KMS-11 (cell line): ENCODE measurements at regions not wholly inside any gene's neighbourhood (a gene's known extent, or its start where the extent isn't known, plus 50 kb on each side); places are given as distances from the start of the nearest gene placed in this dataset.
"Not testable (repeated sequence)": the region's sequence is repeated elsewhere in the genome, so short reads cannot be mapped to it uniquely, and the experiment has no call there.

Experiments used
- H2AFZ ChIP-seq: fragments of 200-600 bp; sonication (generic); 2 replicates; pipeline ENCODE4 v1.6.1; 2016; ENCODE audit warnings: antibody characterized with exemption, mixed run types, low read depth
- H3K27ac ChIP-seq: fragments of 200-600 bp; sonication (generic); 2 replicates; pipeline ENCODE4 v1.6.1; 2016; ENCODE audit warnings: mild to moderate bottlenecking, mixed run types
- H3K27me3 ChIP-seq: fragments of 200-600 bp; sonication (generic); 2 replicates; pipeline ENCODE4 v1.6.1; 2017; ENCODE audit warnings: mild to moderate bottlenecking, low read depth, mixed run types, moderate library complexity; ENCODE audit not compliant: insufficient read depth
- H3K36me3 ChIP-seq: fragments of 200-600 bp; sonication (generic); 2 replicates; pipeline ENCODE4 v1.6.1; 2017; ENCODE audit warnings: mild to moderate bottlenecking, mixed run types; ENCODE audit not compliant: insufficient read depth
- H3K4me1 ChIP-seq: fragments of 200-600 bp; sonication (generic); 2 replicates; pipeline ENCODE4 v1.6.1; 2016; ENCODE audit warnings: mild to moderate bottlenecking, low read depth, mixed run types; ENCODE audit not compliant: poor library complexity, severe bottlenecking
- H3K4me2 ChIP-seq: fragments of 200-600 bp; sonication (generic); 2 replicates; pipeline ENCODE4 v1.7.0; 2016; ENCODE audit warnings: mild to moderate bottlenecking, mixed run types
- H3K4me3 ChIP-seq: fragments of 200-600 bp; sonication (generic); IDR thresholded peaks from 2 replicates; pipeline ENCODE4 v1.6.1; 2017; ENCODE audit warnings: low read depth, low read length, mixed read lengths; ENCODE audit not compliant: insufficient read depth
- H3K79me2 ChIP-seq: fragments of 200-600 bp; sonication (generic); 2 replicates; pipeline ENCODE4 v1.6.1; 2016; ENCODE audit warnings: low read depth, mixed run types; ENCODE audit not compliant: insufficient read depth
- H3K9ac ChIP-seq: fragments of 200-600 bp; sonication (generic); 2 replicates; pipeline ENCODE4 v1.6.1; 2016; ENCODE audit warnings: mild to moderate bottlenecking, mixed run types
- H4K20me1 ChIP-seq: fragments of 200-600 bp; sonication (generic); 2 replicates; pipeline ENCODE4 v1.6.1; 2016; ENCODE audit warnings: mild to moderate bottlenecking, mixed run types; ENCODE audit not compliant: insufficient read depth
- CTCF ChIP-seq: fragments of 200-600 bp; sonication (generic); conservative IDR thresholded peaks from 2 replicates; pipeline ENCODE4 v1.6.1; 2017; ENCODE audit warnings: low read depth, mild to moderate bottlenecking, antibody characterized with exemption, low read length, moderate library complexity, mixed read lengths

- no peak for TF ChIP-seq CTCF
- no peak overlapping the region for H3K4me2 ChIP-seq
- no peaks in the 10 kb centered on the region for H3K79me2 ChIP-seq
- H3K36me3 ChIP-seq, result no peaks in the 10 kb centered on the region
- H3K9ac ChIP-seq, result no peak overlapping the region
- no peak overlapping the region for H3K4me3 ChIP-seq
- H3K27ac ChIP-seq, result no peak overlapping the region
- H2AFZ ChIP-seq, result no peak overlapping the region
- H4K20me1 ChIP-seq, result no peaks in the 10 kb centered on the region
- H3K27me3 ChIP-seq, result no peaks in the 10 kb centered on the region
- H3K4me1 ChIP-seq, result no peaks in the 10 kb centered on the region
Measured at GRCh38 chr12:97876780-97877179, 414.2 kb downstream of the RMST start.

GRCh38 chr12:97877404-97877803 lies 414.8 kb downstream of the RMST start:
- no peak overlapping the region for H3K4me3 ChIP-seq

GRCh38 chr12:97886511-97887176 lies 424.0 kb downstream of the RMST start:
- no peaks in the 10 kb centered on the region for H3K79me2 ChIP-seq
- H3K4me2 ChIP-seq, result no peak overlapping the region
- H3K9ac ChIP-seq, result no peak overlapping the region
- TF ChIP-seq CTCF, result no peak
- H3K36me3 ChIP-seq, result no peaks in the 10 kb centered on the region
- H2AFZ ChIP-seq, result no peak overlapping the region
- no peak overlapping the region for H3K4me3 ChIP-seq
- no peak overlapping the region for H3K27ac ChIP-seq
- no peaks in the 10 kb centered on the region for H3K4me1 ChIP-seq
- no peaks in the 10 kb centered on the region for H3K27me3 ChIP-seq
- H4K20me1 ChIP-seq, result no peaks in the 10 kb centered on the region

More at GRCh38 chr12:97877404-97877803, 414.8 kb downstream of the RMST start:
- Histone ChIP-seq H3K79me2 (no peaks in the 10 kb centered on the region), H3K36me3 (no peaks in the 10 kb centered on the region), H3K9ac (no peak overlapping the region), H2AFZ (no peak overlapping the region), H3K27me3 (no peaks in the 10 kb centered on the region), H3K27ac (no peak overlapping the region), H3K4me2 (no peak overlapping the region), H4K20me1 (no peaks in the 10 kb centered on the region), H3K4me1 (no peaks in the 10 kb centered on the region)
- no peak for TF ChIP-seq CTCF

GRCh38 chr12:97897881-97898280 lies 435.3 kb downstream of the RMST start:
- H3K9ac ChIP-seq, H3K27ac ChIP-seq, H3K79me2 ChIP-seq, H3K4me1 ChIP-seq, H3K27me3 ChIP-seq, H3K36me3 ChIP-seq, H2AFZ ChIP-seq, H3K4me2 ChIP-seq, H4K20me1 ChIP-seq, H3K4me3 ChIP-seq: not testable (repeated sequence)

GRCh38 chr12:97899529-97899928 lies 436.9 kb downstream of the RMST start:
- Histone ChIP-seq H3K4me2 (no peak overlapping the region), H3K4me1 (no peaks in the 10 kb centered on the region), H3K27ac (no peak overlapping the region), H4K20me1 (no peaks in the 10 kb centered on the region), H2AFZ (no peak overlapping the region), H3K79me2 (no peaks in the 10 kb centered on the region), H3K36me3 (no peaks in the 10 kb centered on the region), H3K27me3 (no peaks in the 10 kb centered on the region), H3K4me3 (no peak overlapping the region), H3K9ac (no peak overlapping the region)
- TF ChIP-seq CTCF, result no peak
